ENCODE measurements at regions not wholly inside any gene's neighbourhood (a gene's known extent, or its start where the extent isn't known, plus 50 kb on each side); places are given as distances from the start of the nearest gene placed in this dataset.

GRCh38 chr12:30466093-30466585 is 229.5 kb downstream of the IPO8 start:
- H3K27me3 ChIP-seq (replicated peaks; ENCODE audit: control insufficient read depth, insufficient read depth, low read length) = no peaks in the 10 kb centered on the region
- H3K4me3 ChIP-seq (replicated peaks; ENCODE audit: low read depth, low read length) = no peak overlapping the region
- DNase-seq (ENCODE audit: extremely low read depth, insufficient read length) = no peak
- TF ChIP-seq CTCF (IDR thresholded peaks at IDR 0.05; ENCODE audit: insufficient read depth, low read length, poor library complexity, severe bottlenecking) = no peak
- no peaks in the 10 kb centered on the region for H3K36me3 ChIP-seq (ENCODE audit: control insufficient read depth, insufficient read depth, low read length)

- no peak overlapping the region for H3K4me3 ChIP-seq (replicated peaks; ENCODE audit: low read depth, low read length)
- no peaks in the 10 kb centered on the region for H3K36me3 ChIP-seq (ENCODE audit: control insufficient read depth, insufficient read depth, low read length)
- no peak for TF ChIP-seq CTCF (IDR thresholded peaks at IDR 0.05; ENCODE audit: insufficient read depth, low read length, poor library complexity, severe bottlenecking)
- DNase-seq (ENCODE audit: extremely low read depth, insufficient read length) = no peak
- no peaks in the 10 kb centered on the region for H3K27me3 ChIP-seq (replicated peaks; ENCODE audit: control insufficient read depth, insufficient read depth, low read length)
Measured at GRCh38 chr12:30463636-30464035, 232.0 kb downstream of the IPO8 start.

- Histone ChIP-seq H3K27me3 (replicated peaks; ENCODE audit: control insufficient read depth, insufficient read depth, low read length) (no peaks in the 10 kb centered on the region), H3K4me3 (replicated peaks; ENCODE audit: low read depth, low read length) (no peak overlapping the region), H3K36me3 (ENCODE audit: control insufficient read depth, insufficient read depth, low read length) (no peaks in the 10 kb centered on the region)
- no peak for TF ChIP-seq CTCF (IDR thresholded peaks at IDR 0.05; ENCODE audit: insufficient read depth, low read length, poor library complexity, severe bottlenecking)
- DNase-seq (ENCODE audit: extremely low read depth, insufficient read length) = no peak
Measured at GRCh38 chr12:30462249-30462648, 233.4 kb downstream of the IPO8 start.

DNA sequence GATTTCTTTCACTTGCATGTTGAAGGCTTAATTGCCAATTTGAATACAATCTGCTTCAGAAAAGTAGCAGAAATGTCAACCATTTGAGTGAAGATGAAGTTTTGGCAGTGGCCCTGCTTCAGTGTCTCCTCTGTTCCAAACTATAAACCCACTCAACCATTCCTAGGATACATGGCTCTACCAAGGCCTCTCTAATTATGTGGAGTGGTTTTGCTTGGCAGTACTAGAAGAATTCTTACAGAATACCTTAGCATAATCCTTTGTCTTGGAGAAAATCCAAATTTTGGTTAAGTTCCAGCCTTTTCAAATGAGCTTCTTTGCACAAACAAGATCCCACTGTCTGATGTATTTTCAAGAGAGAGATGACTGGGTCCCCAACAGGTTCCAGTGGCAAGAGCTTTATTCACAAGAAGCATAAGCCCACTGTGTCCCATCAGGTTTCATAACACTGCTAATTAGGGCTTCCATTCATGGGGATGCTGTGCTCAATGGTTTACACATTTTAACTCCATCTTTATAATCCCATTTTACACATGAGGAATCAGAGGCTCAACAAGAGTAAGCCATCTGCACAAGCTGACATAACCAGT is 234.5 kb downstream of the IPO8 start:
- no peak for DNase-seq (ENCODE audit: extremely low read depth, insufficient read length)
- no peak for TF ChIP-seq CTCF (IDR thresholded peaks at IDR 0.05; ENCODE audit: insufficient read depth, low read length, poor library complexity, severe bottlenecking)
- H3K27me3 ChIP-seq (replicated peaks; ENCODE audit: control insufficient read depth, insufficient read depth, low read length) = no peaks in the 10 kb centered on the region
- no peaks in the 10 kb centered on the region for H3K36me3 ChIP-seq (ENCODE audit: control insufficient read depth, insufficient read depth, low read length)
- H3K4me3 ChIP-seq (replicated peaks; ENCODE audit: low read depth, low read length) = no peak overlapping the region

GRCh38 chr12:30458453-30458852 is 237.2 kb downstream of the IPO8 start:
- no peak overlapping the region for H3K4me3 ChIP-seq (replicated peaks; ENCODE audit: low read depth, low read length)
- H3K27me3 ChIP-seq (replicated peaks; ENCODE audit: control insufficient read depth, insufficient read depth, low read length) = no peaks in the 10 kb centered on the region; the same call in 1 of the 2 replicates
- no peaks in the 10 kb centered on the region for H3K36me3 ChIP-seq (ENCODE audit: control insufficient read depth, insufficient read depth, low read length)
- no peak for DNase-seq (ENCODE audit: extremely low read depth, insufficient read length)
- TF ChIP-seq CTCF (IDR thresholded peaks at IDR 0.05; ENCODE audit: insufficient read depth, low read length, poor library complexity, severe bottlenecking) = no peak
